ENCODE measurements at regions not wholly inside any gene's neighbourhood (a gene's known extent, or its start where the extent isn't known, plus 50 kb on each side); places are given as distances from the start of the nearest gene placed in this dataset.

GRCh38 chr6:14646371-14646770, 528.8 kb downstream of the CD83 start:
- intact Hi-C loops (cut with micrococcal nuclease): no loop called here
- TF ChIP-seq, protein P1, sequence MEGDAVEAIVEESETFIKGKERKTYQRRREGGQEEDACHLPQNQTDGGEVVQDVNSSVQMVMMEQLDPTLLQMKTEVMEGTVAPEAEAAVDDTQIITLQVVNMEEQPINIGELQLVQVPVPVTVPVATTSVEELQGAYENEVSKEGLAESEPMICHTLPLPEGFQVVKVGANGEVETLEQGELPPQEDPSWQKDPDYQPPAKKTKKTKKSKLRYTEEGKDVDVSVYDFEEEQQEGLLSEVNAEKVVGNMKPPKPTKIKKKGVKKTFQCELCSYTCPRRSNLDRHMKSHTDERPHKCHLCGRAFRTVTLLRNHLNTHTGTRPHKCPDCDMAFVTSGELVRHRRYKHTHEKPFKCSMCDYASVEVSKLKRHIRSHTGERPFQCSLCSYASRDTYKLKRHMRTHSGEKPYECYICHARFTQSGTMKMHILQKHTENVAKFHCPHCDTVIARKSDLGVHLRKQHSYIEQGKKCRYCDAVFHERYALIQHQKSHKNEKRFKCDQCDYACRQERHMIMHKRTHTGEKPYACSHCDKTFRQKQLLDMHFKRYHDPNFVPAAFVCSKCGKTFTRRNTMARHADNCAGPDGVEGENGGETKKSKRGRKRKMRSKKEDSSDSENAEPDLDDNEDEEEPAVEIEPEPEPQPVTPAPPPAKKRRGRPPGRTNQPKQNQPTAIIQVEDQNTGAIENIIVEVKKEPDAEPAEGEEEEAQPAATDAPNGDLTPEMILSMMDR (IDR thresholded peaks at IDR 0.05): no peak
- POLR2A ChIA-PET: no interaction called here
- H3K9me3 Mint-ChIP-seq: no peaks in the 10 kb centered on the region
- no peaks in the 10 kb centered on the region for H3K27me3 Mint-ChIP-seq
- no peaks in the 10 kb centered on the region for H3K36me3 Mint-ChIP-seq (ENCODE audit: low read depth)
- no peak overlapping the region for H3K4me3 Mint-ChIP-seq
- ATAC-seq: no peak
- CTCF ChIA-PET: interaction anchor here (1.6 kb wide), 1 partner anchor 10 kb away, joined by 5 read pairs; no protein-coding TSS in a partner anchor
- H3K27ac Mint-ChIP-seq: no peak overlapping the region
- DNase-seq: no peak
- H3K4me1 Mint-ChIP-seq (ENCODE audit: low read depth): peaks cover 4% of the 10 kb centered on the region

GRCh38 chr6:14647357-14647756, 529.8 kb downstream of the CD83 start:
- TF ChIP-seq, protein P1 (IDR thresholded peaks at IDR 0.05): no peak
- CTCF ChIA-PET: interaction anchor here (1.6 kb wide), 1 partner anchor 9 kb away, joined by 5 read pairs; no protein-coding TSS in a partner anchor

GRCh38 chr6:14652536-14652935, 535.0 kb downstream of the CD83 start:
- H3K36me3 Mint-ChIP-seq (ENCODE audit: low read depth): no peaks in the 10 kb centered on the region
- ChIA-PET POLR2A (no interaction called here), CTCF (interaction anchor here (1.2 kb wide), 1 partner anchor 9 kb away, joined by 3 read pairs; no protein-coding TSS in a partner anchor)
- no peak overlapping the region for H3K4me3 Mint-ChIP-seq
- H3K9me3 Mint-ChIP-seq: no peaks in the 10 kb centered on the region
- no peaks in the 10 kb centered on the region for H3K27me3 Mint-ChIP-seq
- no peak for DNase-seq
- intact Hi-C loops (cut with micrococcal nuclease): no loop called here
- H3K27ac Mint-ChIP-seq: no peak overlapping the region
- TF ChIP-seq, protein P1 (IDR thresholded peaks at IDR 0.05): no peak
- ATAC-seq: no peak
- H3K4me1 Mint-ChIP-seq (ENCODE audit: low read depth): peaks cover 29% of the 10 kb centered on the region

More at GRCh38 chr6:14647357-14647756, 529.8 kb downstream of the CD83 start:
- Mint-ChIP-seq H3K36me3 (ENCODE audit: low read depth) (no peaks in the 10 kb centered on the region), H3K4me1 (ENCODE audit: low read depth) (peaks cover 10% of the 10 kb centered on the region), H3K27me3 (no peaks in the 10 kb centered on the region), H3K27ac (no peak overlapping the region), H3K9me3 (no peaks in the 10 kb centered on the region), H3K4me3 (no peak overlapping the region)
- intact Hi-C loops (cut with micrococcal nuclease): no loop called here
- no peak for DNase-seq
- POLR2A ChIA-PET: no interaction called here
- no peak for ATAC-seq

DNA sequence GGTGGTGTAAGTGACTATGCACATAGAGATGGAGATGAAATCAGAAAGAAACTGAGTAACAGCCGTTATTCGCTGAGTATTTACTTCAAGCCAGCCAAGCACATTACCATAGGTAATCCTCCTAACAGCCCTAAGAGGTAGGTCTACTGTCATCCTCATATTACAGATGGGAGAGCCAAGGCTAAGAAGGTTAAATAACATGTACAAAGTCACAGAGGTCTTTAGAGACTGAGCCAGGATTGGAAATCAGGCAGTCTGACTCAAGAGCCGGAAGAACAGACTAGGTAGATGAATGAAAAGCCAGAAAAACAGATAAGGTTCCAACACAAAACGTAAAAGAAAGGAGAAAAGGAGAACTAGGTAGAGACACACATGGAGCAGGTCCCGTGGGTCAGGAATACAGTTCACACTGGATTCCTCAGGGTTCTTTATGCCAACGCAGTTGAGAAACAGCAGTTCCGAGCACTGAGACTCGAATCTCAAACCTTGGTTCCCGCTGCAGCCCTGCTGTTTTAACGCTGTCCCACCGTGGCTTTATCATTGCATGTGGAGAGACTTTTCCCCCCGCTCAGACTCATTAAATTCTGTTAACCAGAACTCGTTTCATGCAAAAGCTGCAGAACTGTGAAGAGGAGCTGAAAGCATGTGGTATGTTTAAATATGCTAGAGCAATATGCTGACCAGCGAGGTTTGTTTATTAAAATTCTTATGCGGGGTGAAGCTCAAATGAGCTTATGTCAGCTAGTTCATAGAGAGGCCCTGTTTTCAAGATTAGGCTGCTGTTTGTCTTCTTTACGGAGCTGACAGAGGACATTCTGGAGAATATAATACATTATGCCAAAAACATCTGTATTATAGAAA, 537.9 kb downstream of the CD83 start:
- DNase-seq (no peak), ATAC-seq (no peak)
- H3K4me1 Mint-ChIP-seq (ENCODE audit: low read depth): peaks cover 39% of the 10 kb centered on the region
- H3K27me3 Mint-ChIP-seq: no peaks in the 10 kb centered on the region
- POLR2A ChIA-PET: no interaction called here
- H3K9me3 Mint-ChIP-seq: no peaks in the 10 kb centered on the region
- CTCF ChIA-PET: interaction anchor here (1.1 to 1.9 kb wide), 3 partner anchors 9 to 56 kb away, joined by 3 to 5 read pairs (median 3); no protein-coding TSS in a partner anchor
- intact Hi-C loops (cut with micrococcal nuclease): no loop called here
- peak overlapping the region; percentile 18 for H3K27ac Mint-ChIP-seq
- TF ChIP-seq, protein P1 (IDR thresholded peaks at IDR 0.05): no peak
- no peak overlapping the region for H3K4me3 Mint-ChIP-seq
- no peaks in the 10 kb centered on the region for H3K36me3 Mint-ChIP-seq (ENCODE audit: low read depth)

GRCh38 chr6:14656078-14656521, 538.5 kb downstream of the CD83 start:
- Mint-ChIP-seq H3K4me3 (no peak overlapping the region), H3K4me1 (ENCODE audit: low read depth) (peaks cover 39% of the 10 kb centered on the region), H3K27ac (peak overlapping the region; percentile 18), H3K9me3 (no peaks in the 10 kb centered on the region), H3K27me3 (no peaks in the 10 kb centered on the region), H3K36me3 (ENCODE audit: low read depth) (no peaks in the 10 kb centered on the region)
- POLR2A ChIA-PET: no interaction called here
- peak; percentile 50 for ATAC-seq
- peak; percentile 7 for DNase-seq
- TF ChIP-seq, protein P1 (IDR thresholded peaks at IDR 0.05): no peak
- intact Hi-C loops (cut with micrococcal nuclease): no loop called here
- CTCF ChIA-PET: interaction anchor here (1.1 to 1.9 kb wide), 3 partner anchors 9 to 55 kb away, joined by 3 to 5 read pairs (median 3); no protein-coding TSS in a partner anchor
